ENCODE measurements at regions not wholly inside any gene's neighbourhood (a gene's known extent, or its start where the extent isn't known, plus 50 kb on each side); places are given as distances from the start of the nearest gene placed in this dataset.

DNA sequence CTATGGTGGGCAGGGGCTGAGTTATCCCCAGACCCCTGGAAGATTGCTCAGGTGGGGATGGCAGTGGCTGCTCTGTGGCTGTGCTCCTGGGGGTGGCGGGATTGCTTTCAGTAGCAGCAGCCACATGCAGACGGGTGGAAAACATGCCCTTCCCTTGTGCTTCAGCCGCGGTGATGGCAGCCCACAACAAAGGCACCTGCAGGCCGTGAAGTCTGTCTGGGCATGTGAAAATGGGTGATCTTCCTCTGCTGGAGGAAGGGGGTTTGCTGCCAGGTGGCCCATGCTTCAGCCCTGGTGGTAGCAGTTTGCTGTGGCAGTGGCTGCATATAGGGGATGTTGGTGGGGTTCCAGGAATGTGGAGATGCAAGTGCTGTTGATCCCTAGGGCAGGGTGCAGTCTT, 326.2 kb upstream of the RGS6 start:
- CTCF ChIA-PET (ENCODE audit: low intra/inter-chr PET ratio) = no interaction called here
- H3K79me2 ChIP-seq (ENCODE audit: control insufficient read depth, insufficient read depth, low read length) = no peaks in the 10 kb centered on the region

DNA sequence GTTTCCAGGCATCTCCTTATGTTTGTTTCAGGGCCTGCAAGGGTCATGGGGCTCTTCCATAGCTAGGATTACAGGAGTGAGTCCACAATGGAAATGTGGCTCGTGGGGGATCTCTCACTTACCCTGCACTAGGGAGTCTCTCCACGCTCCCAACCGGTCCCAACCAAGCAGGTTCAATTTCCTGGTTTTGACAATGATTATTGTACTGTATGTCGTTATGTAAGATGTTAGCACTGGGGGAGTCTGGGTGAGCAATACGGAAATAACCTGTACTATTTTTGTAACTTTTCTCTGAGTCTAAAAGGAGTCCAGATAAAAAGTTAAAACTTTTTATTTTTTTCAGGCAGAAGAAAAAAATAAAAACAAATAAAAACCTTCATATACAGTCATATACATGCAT, 325.7 kb upstream of the RGS6 start:
- H2AFZ ChIP-seq (ENCODE audit: low read depth, low read length) = no peak overlapping the region
- H3K27me3 ChIP-seq (ENCODE audit: control insufficient read depth in 2 of 2, insufficient read depth in 2 of 2, low read length in 2 of 2) = no peaks in the 10 kb centered on the region
- ATAC-seq = no peak
- no peaks in the 10 kb centered on the region for H3K9me3 ChIP-seq (replicated peaks; ENCODE audit: control insufficient read depth, insufficient read depth, low read depth, low read length)
- intact Hi-C loops (cut with micrococcal nuclease) = no loop called here
- no peaks in the 10 kb centered on the region; a peak in 1 of 5 replicates for H3K4me1 ChIP-seq (replicated peaks in 1 of 2; ENCODE audit: control insufficient read depth in 2 of 2, insufficient read depth in 2 of 2, low read length in 2 of 2)
- no peaks in the 10 kb centered on the region for H3K79me2 ChIP-seq (ENCODE audit: control insufficient read depth, insufficient read depth, low read length)
- DNase-seq (ENCODE audit: extremely low read depth in 1 of 4, low spot score in 3 of 4) = no peak
- no peaks in the 10 kb centered on the region for H4K20me1 ChIP-seq (replicated peaks; ENCODE audit: control insufficient read depth, insufficient read depth, low read length)
- no peak overlapping the region for H3K9ac ChIP-seq (ENCODE audit: insufficient read depth in 1 of 2, low read depth in 2 of 2, low read length in 2 of 2)
- no peak for FAIRE-seq
- TF ChIP-seq HDAC6 (IDR thresholded peaks at IDR 0.05; ENCODE audit: low read depth, low read length) (no peak), SETDB1 (IDR thresholded peaks at IDR 0.05; ENCODE audit: low read length) (no peak), MECOM (CRISPR knock-in tag; IDR thresholded peaks at IDR 0.05) (no peak), EP300 (IDR thresholded peaks at IDR 0.05; ENCODE audit: low read length) (no peak), ZNF717 (CRISPR knock-in tag; IDR thresholded peaks at IDR 0.05) (no peak), SIRT6 (IDR thresholded peaks at IDR 0.05; ENCODE audit: low read depth, low read length) (no peak), SPI1 (IDR thresholded peaks at IDR 0.05; ENCODE audit: borderline replicate concordance, low read depth, low read length) (no peak), PHF21A (IDR thresholded peaks at IDR 0.05; ENCODE audit: borderline replicate concordance, low read depth) (no peak), NFRKB (IDR thresholded peaks at IDR 0.05; ENCODE audit: low read depth) (no peak)
- TF ChIP-seq, protein P1, sequence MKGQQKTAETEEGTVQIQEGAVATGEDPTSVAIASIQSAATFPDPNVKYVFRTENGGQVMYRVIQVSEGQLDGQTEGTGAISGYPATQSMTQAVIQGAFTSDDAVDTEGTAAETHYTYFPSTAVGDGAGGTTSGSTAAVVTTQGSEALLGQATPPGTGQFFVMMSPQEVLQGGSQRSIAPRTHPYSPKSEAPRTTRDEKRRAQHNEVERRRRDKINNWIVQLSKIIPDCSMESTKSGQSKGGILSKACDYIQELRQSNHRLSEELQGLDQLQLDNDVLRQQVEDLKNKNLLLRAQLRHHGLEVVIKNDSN (CRISPR knock-in tag; IDR thresholded peaks at IDR 0.05) = no peak
- TF ChIP-seq, protein P2, sequence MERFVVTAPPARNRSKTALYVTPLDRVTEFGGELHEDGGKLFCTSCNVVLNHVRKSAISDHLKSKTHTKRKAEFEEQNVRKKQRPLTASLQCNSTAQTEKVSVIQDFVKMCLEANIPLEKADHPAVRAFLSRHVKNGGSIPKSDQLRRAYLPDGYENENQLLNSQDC (CRISPR knock-in tag; IDR thresholded peaks at IDR 0.05) = no peak
- TF ChIP-seq, protein P3, sequence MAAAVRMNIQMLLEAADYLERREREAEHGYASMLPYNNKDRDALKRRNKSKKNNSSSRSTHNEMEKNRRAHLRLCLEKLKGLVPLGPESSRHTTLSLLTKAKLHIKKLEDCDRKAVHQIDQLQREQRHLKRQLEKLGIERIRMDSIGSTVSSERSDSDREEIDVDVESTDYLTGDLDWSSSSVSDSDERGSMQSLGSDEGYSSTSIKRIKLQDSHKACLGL (CRISPR knock-in tag; IDR thresholded peaks at IDR 0.05; ENCODE audit: borderline replicate concordance, poor library complexity, severe bottlenecking) = no peak
- TF ChIP-seq, protein P4, sequence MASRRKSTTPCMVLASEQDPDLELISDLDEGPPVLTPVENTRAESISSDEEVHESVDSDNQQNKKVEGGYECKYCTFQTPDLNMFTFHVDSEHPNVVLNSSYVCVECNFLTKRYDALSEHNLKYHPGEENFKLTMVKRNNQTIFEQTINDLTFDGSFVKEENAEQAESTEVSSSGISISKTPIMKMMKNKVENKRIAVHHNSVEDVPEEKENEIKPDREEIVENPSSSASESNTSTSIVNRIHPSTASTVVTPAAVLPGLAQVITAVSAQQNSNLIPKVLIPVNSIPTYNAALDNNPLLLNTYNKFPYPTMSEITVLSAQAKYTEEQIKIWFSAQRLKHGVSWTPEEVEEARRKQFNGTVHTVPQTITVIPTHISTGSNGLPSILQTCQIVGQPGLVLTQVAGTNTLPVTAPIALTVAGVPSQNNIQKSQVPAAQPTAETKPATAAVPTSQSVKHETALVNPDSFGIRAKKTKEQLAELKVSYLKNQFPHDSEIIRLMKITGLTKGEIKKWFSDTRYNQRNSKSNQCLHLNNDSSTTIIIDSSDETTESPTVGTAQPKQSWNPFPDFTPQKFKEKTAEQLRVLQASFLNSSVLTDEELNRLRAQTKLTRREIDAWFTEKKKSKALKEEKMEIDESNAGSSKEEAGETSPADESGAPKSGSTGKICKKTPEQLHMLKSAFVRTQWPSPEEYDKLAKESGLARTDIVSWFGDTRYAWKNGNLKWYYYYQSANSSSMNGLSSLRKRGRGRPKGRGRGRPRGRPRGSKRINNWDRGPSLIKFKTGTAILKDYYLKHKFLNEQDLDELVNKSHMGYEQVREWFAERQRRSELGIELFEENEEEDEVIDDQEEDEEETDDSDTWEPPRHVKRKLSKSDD (conservative IDR thresholded peaks at IDR 0.05; ENCODE audit: low read length) = no peak
- ChIA-PET POLR2A (no interaction called here), CTCF (ENCODE audit: low intra/inter-chr PET ratio) (no interaction called here)
- WGBS (ENCODE audit: insufficient coverage, low coverage, missing lambda C conversion rate) = 85% methylated on average over 5 of the region's 5 CpGs
- no peaks in the 10 kb centered on the region for H3K9me1 ChIP-seq (ENCODE audit: control insufficient read depth, insufficient read depth, low read length)
- in situ Hi-C loops (cut with MboI) = no loop called here
- no peak overlapping the region for H3K4me2 ChIP-seq (ENCODE audit: insufficient read depth, low read length)
- no peaks in the 10 kb centered on the region for H3K36me3 ChIP-seq (ENCODE audit: control insufficient read depth, insufficient read depth, low read length)
- H3K4me3 ChIP-seq = no peak overlapping the region
- H3K27ac ChIP-seq (ENCODE audit: extremely low read depth, low read depth, low read length) = no peak overlapping the region
- no TSS peak for BruUV-seq (replicated peaks)

More for the DNA sequence above, 326.2 kb upstream of the RGS6 start:
- Histone ChIP-seq H3K27me3 (ENCODE audit: control insufficient read depth in 2 of 2, insufficient read depth in 2 of 2, low read length in 2 of 2) (no peaks in the 10 kb centered on the region), H3K4me3 (no peak overlapping the region), H3K27ac (ENCODE audit: extremely low read depth, low read depth, low read length) (no peak overlapping the region), H4K20me1 (replicated peaks; ENCODE audit: control insufficient read depth, insufficient read depth, low read length) (no peaks in the 10 kb centered on the region), H2AFZ (ENCODE audit: low read depth, low read length) (no peak overlapping the region), H3K9me3 (replicated peaks; ENCODE audit: control insufficient read depth, insufficient read depth, low read depth, low read length) (no peaks in the 10 kb centered on the region), H3K9ac (ENCODE audit: insufficient read depth in 1 of 2, low read depth in 2 of 2, low read length in 2 of 2) (no peak overlapping the region), H3K4me2 (ENCODE audit: insufficient read depth, low read length) (no peak overlapping the region), H3K9me1 (ENCODE audit: control insufficient read depth, insufficient read depth, low read length) (no peaks in the 10 kb centered on the region), H3K4me1 (replicated peaks in 1 of 2; ENCODE audit: control insufficient read depth in 2 of 2, insufficient read depth in 2 of 2, low read length in 2 of 2) (no peaks in the 10 kb centered on the region; a peak in 1 of 5 replicates), H3K36me3 (ENCODE audit: control insufficient read depth, insufficient read depth, low read length) (no peaks in the 10 kb centered on the region)
- BruUV-seq (replicated peaks) = no TSS peak
- intact Hi-C loops (cut with micrococcal nuclease) = no loop called here
- TF ChIP-seq NONO (IDR thresholded peaks at IDR 0.05; ENCODE audit: low read depth in 2 of 2, low read length in 1 of 2) = no peak
- no peak for TF ChIP-seq MCM3 (IDR thresholded peaks at IDR 0.05)
- no peak for TF ChIP-seq GTF2F1 (IDR thresholded peaks at IDR 0.05; ENCODE audit: low read depth, low read length)
- no peak for TF ChIP-seq RFX5 (IDR thresholded peaks at IDR 0.05; ENCODE audit: low read depth, low read length)
- ATAC-seq (no peak), FAIRE-seq (no peak), DNase-seq (ENCODE audit: extremely low read depth in 1 of 4, low spot score in 3 of 4) (no peak)
- POLR2A ChIA-PET = no interaction called here
- 100% methylated on average over 1 of the region's 5 CpGs for WGBS (ENCODE audit: insufficient coverage, low coverage, missing lambda C conversion rate)
- in situ Hi-C loops (cut with MboI) = no loop called here

Data from K562 (cell line).